DMS 273 (cell line): ENCODE measurements at regions not wholly inside any gene's neighbourhood (a gene's known extent, or its start where the extent isn't known, plus 50 kb on each side); places are given as distances from the start of the nearest gene placed in this dataset.

Experiments
- DNase-seq: peaks from one replicate; lab custom pipeline; 2025; ENCODE audit not compliant: unreplicated experiment; lab: John Stamatoyannopoulos, UW

DNA sequence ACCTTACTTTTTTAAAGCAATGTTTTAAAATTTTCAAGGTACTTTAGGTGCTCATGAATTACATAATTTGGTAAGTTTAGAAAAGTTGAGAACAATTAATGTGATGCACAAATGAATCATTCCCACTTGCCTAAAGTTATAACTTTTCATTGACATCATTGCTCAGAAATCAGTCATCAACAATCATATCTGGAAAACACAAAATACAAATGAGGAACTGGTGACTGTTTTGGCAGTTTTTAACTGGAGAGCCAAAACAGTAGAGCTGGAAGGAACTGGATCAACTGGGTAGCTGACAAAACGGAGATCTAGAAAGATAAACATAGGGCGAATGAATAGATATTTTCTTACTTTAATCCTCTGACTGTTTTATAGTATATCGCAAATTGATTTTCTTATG lies 767.1 kb downstream of the IGSF11 start:
- no peak for DNase-seq

DNA sequence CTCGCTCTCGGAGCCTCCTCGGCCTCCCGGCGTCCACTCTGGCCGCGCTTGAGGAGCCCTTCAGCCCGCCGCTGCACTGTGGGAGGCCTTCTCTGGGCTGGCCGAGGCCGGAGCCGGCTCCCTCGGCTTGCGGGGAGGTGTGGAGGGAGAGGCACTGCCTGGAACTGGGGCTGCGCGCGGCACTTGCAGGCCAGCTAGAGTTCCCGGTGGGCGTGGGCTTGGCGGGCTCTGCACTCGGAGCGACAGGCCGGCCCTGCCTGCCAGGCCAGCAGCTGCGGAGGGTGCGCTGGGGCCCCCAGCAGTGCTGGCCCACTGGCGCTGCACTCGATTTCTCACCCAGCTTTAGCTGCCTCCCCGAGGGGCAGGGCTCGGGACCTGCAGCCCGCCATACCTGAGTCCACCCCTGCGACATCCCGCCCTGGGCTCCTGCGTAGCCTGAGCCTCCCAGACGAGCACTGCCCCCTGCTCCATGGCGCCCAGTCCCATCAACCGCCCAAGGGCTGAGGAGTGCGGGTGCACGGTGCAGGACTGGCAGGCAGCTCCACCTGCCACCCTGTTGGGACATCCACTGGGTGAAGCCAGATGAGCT lies 765.0 kb downstream of the IGSF11 start:
- no peak for DNase-seq

DNA sequence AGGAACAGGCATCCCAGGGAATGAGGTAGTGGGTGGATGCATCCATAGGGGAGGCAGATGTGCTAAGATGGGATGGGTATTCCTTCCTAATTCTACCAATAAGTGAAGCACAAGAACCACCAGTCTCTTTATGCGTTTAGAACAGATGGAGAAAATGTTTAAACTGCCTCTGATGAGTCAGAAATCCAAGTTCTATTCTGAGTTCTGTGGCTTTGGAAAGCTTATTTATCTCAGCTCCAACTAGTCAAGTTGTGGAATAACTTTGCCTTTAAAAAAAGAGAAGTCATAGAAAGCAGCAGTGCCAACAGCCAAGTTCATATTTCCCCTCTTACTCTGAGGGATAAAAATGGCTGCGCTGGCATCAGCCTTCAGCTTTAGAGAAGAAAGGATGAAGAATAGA lies 761.7 kb downstream of the IGSF11 start:
- no peak for DNase-seq

DNA sequence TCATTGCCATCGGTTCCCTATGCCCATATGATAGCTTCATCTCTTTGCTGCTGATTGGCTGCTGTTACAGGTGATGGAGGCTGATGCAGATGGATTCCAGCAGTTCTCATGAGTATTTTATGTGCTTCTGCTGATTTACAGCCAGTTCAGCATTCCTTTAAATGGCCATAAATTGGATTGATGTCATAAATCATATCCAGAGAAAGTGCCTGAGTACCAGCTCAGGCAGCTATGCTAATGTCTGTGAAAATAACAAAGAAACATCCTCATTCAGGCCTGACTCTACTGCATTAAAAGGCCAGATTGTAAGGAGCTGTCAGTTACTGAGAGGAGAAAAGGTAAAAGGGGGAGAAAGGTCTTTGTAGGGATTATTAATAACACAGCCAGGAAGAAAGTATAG lies 756.8 kb downstream of the IGSF11 start:
- DNase-seq = no peak

DNA sequence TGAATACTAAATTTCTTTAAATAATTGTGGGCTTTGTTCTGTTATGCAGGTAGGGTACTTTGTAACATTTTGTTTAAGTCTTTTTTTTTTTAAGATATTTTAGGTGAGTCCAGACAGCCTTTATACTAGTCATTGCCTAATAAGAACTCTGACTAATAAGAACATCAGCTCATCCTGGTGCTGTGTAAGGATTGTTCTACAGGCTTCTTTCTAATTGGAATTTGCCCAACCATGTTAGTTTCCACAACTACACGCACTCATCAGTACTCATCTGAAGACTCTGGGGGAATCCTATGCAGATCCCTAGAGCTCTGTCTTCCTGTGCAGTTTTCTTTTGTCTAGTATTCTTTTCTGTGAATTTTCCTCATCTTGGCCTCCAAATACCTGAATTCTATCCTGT lies 741.8 kb downstream of the IGSF11 start:
- DNase-seq = no peak

DNA sequence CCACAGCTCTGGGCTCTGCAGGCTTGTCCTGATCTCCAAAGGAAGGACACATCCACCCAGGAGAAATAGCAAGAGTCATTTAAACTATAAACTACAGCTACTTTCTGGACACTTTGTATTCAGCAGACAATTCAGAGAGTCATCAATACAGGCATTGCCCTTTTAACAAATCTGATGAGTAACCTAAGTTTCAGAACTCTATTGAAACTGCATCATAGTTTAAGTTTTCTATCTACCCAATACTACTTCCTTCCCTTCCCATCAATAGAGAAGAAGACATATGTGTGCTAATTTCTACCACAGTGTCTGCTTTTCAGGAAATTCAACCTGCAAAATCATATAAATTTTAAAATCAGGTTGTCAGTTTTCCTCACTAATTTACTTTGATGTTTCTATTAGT lies 736.5 kb downstream of the IGSF11 start:
- DNase-seq = no peak

DNA sequence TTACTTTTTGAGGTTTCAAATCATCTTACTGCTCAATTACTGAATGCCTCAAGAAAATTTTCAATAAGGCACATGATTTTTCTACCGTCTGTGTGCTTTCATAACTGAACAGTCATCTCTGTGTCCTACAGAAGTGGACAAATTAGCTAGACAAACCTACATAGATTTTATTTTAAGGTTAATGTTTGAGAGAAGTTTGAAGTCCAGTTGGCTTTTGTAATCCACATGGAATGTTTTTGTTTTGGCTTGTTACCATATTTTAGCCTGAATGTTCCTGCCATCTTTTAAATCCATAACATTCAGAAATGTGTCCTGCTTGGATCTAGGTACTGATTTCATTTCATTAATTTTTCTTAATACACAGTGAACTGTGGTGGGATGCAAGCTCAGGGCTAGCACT lies 730.1 kb downstream of the IGSF11 start:
- DNase-seq = no peak

DNA sequence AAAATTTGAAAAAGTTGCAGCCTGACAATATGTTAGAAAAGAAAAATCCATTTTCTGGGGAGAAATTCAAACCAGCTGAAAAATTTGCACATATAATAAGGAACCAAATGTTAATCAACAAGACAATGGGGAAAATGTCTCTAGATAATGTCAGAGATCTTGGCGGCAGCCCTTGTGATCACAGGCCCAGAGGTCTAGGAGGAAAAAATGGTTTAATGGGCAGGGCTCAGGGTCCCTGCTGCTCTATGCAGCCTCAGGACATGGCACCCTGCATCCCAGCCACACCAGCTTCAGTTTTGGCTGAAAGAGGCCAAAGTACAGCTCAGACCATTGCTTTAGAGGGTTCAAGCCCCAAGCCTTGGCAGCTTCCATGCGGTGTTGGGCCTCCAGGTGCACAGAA lies 701.9 kb downstream of the IGSF11 start:
- no peak for DNase-seq

DNA sequence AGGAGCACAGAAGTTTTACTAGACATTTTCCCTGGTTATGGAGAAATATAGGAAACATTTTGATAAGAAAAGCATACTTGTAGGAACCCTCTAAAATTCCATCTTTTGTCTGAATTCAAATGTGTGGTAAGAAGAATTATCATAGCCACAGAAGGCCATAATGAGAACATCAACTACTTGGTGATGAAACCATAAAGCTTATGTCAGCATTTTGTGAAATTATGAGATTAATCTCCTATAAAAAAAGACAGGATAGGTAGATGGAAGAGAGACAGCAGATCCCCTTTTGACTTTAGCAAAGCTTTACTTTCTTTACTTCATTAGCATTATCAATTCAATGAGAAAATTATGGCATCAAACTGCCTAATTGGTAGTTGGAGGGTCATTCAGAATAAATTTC lies 697.0 kb downstream of the IGSF11 start:
- no peak for DNase-seq

DNA sequence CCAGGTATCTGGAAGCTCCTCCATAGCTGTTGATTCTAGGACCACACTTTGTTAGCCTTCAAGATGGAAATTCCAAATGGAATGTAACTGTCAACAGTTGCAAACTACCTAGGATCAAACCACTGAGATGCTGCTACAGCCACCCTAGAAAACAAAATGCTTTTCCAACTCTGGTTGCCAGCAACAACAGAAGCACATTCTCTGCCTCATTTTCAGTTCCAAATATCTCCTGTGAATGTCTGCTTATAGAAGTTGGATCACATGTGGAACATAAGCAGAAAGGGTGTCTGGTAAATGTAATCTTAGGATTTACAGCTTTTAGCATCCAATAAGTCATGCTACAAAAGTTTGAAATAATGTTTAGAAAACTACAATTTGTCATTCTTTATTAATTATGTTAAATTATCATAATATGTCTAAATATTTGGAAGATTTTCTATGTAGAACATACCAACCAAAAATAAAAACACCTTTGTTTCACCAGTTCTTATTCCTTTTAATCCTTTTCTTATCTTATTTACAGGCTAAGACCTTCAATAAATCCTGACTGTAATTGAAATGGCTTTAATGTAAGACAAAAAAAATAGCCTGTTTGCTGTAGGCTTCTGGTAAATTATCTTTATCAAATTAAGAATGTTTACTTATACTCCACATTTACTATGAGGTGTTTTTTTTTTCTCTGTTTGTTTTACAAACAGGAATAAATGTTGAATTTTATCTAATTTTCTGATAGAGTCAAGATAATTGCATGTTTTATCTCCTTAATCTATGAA lies 687.1 kb downstream of the IGSF11 start:
- no peak for DNase-seq

DNA sequence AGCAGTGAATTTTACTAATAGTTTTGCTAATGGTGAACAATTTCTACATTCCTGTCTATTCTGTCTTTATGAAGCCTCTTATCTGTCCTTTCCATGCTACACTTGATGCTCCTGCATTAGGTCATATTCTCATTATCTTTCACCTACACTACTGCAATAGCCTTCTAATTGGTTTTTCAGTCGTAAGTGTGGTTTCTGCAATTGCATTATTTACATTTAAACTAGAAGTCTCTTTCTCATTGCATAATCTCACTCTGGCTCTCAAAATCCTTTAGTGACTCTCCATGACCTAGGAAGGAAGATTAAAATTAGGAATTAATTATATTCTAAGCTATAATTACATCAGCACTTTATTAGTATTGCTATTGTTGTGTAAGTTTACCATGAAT lies 686.5 kb downstream of the IGSF11 start:
- DNase-seq = no peak

DNA sequence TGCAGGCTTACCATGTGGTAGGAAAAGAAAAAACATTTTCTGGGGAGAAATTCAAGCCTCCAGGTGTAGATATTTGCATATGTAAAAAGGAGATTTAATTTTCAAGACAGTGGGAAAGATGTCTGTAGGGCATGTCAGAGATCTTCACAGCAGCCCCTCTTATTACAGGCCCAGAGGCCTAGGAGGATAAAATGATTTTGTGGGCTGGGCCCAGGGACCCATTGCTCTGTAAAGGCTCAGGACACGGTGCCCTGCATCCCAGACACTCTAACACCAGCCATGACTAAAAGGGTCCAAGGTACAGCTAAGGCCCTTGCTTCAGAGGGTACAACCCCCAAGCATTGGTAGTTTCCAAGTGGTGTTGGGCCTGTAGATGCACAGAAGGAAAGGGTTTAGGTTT lies 680.1 kb downstream of the IGSF11 start:
- no peak for DNase-seq

DNA sequence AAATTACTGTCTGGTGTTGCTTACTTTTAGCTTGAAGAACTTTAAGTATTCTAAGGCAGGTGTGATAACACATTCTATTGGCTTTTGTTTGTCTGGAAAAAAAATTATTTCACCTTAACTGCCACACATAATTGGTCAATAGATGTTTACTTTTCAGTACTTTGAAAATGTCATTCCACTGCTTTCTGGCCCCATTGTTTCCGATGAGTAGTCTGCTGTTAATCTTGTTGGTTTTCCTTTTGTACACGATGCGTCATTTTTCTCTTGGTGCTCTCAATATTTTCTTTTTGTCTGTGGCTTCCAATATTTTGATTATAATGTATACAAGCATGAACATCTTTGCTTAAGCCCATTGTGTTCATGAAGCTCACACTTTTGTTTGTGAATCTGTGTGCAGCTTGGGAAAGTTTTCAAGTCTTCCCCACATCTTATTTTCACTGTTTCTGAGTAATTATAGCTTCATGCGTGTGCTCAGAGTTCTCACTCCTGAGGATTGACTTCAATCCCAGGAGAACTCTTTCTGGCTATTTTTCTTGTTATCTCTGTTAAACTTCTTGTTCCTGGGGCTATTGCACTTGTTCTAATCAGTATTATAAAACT lies 664.7 kb downstream of the IGSF11 start:
- DNase-seq = no peak

DNA sequence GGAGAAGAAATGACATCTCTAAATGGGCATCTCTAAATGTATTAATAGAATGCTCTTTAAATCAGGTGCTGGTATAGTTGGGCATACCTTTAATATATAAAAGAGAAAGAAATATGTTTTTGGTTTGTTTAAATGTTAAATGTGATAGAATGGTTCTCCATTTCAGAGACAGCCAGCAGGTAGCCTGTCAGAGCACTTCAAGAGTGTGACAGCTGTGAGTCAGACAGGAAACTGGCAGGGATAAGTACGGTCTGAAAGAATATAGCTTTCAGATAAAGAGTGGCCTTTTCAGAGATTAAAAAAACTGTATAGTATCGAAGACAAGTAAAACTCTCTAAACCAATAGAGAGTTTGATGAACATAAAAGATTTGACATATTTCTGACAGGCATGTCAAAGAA lies 654.1 kb downstream of the IGSF11 start:
- DNase-seq = no peak

DNA sequence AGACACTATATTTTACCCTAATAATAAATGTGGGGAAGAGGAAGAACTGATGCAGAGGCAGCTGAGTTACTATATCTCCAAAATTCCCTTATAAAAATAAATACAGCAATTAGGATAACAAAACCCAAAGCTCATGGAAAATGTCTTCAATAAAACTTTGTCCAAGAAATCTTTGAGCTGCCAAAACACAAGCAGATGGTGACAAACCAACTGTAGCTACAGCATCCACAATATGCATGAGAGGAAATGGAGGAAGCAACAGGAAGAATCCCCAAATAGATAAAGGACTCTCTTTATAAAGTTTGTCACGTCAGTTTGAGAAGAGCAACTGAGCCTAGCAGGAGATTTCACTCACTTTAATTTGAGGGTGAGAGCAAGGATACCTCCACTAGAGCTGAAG lies 638.2 kb downstream of the IGSF11 start:
- DNase-seq = no peak

DNA sequence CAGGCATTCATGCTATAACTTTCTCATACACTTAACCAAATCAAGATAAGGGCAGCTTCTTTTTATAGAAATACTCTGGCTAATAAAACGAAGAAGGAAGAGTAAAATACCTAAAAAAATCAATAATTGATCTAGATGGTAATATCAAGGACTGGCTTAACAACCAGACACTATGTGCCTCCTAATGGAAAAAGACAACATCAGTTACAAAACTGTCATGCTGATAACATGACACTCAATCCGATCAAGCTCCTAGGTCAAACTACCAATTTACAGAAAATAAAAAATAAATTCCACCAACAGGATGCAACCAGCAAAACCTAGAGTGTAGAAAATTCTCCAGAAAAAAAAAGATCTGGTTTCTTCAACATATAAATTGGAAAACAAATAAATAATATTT lies 634.6 kb downstream of the IGSF11 start:
- DNase-seq = no peak

DNA sequence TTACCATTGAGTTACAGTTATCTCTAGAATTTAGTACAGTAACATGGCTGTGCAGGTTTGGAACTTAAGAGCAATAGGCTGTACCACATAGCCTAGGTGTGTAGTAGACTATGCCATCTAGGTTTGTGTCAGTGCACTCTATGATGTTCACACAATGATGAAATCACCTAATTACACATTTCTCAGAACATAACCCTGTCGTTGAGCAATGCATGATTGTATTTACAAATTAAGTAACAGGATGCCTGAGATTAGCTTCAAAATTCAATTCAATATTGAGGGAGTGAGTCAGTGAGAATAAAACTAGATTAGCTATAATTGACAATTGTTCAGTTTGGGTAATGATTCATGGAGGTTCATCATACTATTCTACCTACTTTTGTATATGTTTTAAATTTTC lies 633.8 kb downstream of the IGSF11 start:
- DNase-seq = no peak

DNA sequence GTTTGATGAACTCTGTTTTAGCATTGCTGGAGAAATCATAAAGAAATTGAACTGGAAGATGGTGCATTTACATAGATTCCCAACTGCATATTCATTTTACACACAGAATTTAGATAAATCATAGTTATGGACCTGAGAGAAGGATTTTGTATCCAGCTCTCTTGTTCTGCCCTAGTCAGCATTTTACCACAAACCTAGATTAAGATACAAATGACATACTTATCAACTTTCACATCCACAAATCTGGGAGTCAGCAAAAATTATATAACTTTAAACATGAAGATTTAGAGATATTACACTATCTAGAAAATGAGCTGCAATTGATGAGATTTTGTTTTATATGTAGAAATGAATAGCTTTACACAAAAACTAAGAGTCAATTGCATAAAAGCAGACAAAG lies 632.8 kb downstream of the IGSF11 start:
- no peak for DNase-seq

DNA sequence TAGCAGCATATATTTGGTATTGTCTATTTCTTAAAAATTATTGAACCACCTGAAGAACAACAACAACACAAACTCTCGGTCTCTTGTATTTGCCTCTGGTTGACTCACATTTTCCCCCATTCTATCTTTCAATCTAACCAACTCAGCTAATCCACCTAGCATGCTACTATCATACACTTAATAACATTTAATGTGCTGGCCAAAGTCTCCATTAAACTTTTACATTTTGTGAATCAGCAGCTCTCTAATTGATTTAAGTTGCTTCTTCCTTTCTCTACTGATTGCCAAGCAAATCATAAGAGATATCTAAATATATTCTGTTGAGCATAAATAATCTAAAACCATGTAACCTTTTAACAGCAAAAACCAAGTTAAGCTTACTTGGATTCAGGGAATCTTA lies 631.7 kb downstream of the IGSF11 start:
- no peak for DNase-seq

DNA sequence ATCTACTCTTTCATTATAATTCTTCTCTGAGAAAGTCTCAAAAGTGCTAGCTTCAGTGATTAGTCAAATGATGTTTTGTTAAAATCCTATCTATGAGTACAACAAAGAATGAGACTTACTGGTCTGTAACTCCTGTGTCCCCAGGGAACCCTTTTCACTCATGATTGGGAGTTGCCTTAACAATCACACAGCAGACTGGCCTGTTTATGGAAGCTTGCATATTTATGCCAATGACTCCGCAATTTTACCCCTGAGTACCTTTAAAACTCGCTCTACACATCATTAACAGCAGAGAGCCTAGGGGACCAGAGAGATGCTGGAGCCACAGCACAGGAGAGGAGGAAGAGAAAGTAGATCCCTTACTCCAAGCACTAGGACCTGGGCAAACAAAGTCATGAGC lies 628.1 kb downstream of the IGSF11 start:
- no peak for DNase-seq

DNA sequence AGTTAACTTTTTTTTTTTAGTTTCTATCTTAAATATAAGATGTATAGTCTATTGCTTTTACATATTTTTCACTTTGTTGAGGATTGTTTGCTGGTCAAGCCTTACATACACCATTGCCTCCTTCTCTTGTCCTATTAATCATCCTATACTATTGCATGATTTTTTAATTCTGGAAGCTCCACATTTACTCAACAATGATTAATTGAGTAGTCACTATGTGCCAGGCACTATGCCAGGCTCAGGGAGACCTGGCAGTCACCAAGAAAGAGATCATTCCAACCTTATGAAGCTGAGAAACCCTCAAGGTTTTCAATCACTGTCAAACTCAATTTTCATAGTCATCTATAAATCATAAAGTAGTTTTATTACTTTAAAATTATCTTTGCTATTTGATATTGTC lies 626.2 kb downstream of the IGSF11 start:
- no peak for DNase-seq

DNA sequence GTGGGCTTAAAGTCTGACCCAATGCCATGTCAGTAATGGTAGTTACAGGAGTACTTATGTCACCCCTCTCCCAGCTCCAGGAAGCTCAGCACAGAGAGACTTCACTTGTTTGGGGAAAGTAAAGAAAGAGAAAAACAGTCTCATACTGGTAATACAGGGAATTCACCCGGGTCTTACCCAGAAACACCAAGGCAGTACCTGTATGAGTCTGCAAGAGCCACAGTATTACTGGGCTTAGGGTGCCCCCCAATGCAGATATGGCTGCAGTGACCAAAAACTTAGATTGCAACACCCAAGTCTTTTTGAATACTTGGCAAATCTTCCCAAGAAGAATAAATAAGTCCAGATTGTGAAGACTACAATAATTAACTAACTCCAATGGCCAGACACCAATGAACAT lies 622.1 kb downstream of the IGSF11 start:
- DNase-seq = no peak
